HG03432 (cell line): ENCODE measurements at regions not wholly inside any gene's neighbourhood (a gene's known extent, or its start where the extent isn't known, plus 50 kb on each side); places are given as distances from the start of the nearest gene placed in this dataset.
"Not testable (repeated sequence)": the region's sequence is repeated elsewhere in the genome, so short reads cannot be mapped to it uniquely, and the experiment has no call there.

Source experiments
- ATAC-seq: cut with Tn5 transposase; IDR thresholded peaks from one replicate; pipeline ENCODE4 v1.9.1; 2021; ENCODE audit warnings: mild to moderate bottlenecking, moderate library complexity; ENCODE audit not compliant: unreplicated experiment

DNA sequence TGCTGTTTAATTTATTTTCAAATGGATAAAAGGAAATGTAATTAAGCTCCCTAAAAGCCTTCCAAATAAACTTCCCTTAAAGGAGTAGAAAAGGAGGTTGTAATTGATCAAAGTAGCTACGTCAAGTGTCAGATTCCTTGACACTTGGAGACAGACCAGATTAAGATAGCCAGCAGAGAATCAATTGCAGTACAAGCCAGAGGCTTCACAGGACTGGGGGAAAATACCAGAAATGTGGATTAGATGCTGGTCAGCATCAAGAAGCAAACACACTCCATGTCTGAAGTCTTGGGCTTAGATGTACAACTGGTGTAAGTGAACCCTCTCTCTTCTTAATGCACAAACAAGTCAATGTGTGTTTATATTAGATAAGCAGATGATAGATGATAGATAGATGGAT is 184.9 kb upstream of the TAS2R1 start:
- no peak for ATAC-seq

DNA sequence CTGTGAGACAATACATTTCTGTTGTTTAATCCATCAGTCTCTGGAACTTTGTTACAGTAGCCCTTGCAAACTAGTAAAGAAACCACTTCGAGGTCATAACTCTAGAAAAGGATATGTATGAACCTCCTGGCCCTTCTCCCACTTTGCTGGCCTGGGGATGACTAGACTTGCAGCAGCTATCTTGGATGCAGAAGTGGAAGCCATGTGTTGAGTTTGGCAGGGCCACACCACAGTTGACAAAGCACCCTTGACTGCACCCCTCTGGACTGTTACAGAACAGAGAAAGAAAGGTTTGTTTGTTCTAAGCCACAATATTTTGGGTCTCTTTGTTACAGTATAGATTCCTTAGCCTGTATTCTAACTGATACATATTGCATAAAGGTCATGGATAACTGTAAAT is 183.2 kb upstream of the TAS2R1 start:
- ATAC-seq: no peak

DNA sequence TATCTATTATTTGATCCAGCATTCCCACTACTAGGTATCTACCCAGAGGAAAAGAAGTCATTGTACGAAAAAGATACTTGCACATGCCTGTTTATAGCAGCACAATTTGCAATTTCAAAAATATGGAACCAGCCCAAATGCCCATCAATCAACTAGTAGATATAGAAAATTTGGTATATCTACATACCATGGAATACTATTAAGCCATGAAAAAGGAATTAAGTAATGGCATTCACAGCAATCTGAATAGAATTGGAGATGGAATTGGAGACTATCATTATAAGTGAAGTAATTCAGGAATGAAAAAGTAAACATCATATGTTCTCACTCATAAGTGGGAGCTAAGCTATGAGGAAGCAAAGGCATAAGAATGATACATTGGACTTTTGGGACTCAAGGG is 177.2 kb upstream of the TAS2R1 start:
- not testable (repeated sequence) for ATAC-seq

DNA sequence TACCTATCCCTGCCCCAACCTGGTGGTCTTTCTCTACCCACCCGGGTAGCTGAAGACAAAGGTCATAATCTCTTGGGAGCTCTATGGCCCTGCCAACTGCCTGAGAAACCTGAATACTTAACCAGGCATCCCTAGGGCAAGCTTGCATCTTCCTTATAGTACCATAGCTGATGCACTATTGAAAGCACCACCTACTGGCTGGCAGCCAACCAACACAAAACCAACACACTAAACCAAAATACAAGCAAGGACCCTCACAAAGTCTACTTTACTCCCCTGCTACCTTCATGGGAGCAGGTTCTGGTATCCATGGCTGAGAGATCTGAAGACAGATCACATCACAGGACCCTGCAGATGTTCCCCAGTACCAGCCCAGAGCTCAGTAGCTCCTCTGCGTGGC is 171.8 kb upstream of the TAS2R1 start:
- no peak for ATAC-seq

DNA sequence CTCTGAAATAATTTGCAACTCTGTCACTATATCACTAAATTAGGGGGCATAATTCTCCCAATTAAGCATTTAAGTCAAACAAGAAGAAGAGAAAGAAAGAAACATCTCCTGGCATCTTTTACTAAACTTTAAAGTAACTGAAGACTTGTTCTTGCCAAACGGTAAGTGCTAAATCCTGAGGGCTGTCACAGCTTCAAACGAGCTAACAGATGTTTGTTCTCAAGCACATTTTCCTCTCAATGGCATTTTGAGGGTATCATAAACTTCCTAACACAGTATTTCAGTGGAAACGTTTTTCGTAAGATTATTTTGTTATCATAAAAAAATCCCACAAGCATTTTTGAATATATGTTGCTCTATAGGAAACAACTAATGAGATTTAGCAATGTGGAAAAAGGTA is 169.5 kb upstream of the TAS2R1 start:
- no peak for ATAC-seq

DNA sequence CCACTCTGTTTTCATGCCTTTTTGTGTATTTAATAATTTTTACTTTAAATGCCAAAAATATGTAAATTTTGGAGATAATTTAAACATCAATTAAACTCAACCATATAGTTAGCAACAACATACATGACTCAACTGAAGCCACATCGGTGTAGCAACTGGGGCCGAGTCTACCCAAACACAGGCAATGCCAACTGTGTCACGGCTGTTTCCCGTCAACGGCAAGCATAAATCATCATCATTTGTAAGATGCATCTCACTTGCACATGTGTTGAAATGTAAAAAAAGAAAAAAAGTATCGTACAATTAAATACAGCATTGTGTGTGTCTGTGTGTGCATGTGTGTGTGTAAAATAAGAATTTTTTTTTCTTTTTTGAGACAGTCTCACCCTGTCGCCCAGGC is 160.1 kb upstream of the TAS2R1 start:
- no peak for ATAC-seq

DNA sequence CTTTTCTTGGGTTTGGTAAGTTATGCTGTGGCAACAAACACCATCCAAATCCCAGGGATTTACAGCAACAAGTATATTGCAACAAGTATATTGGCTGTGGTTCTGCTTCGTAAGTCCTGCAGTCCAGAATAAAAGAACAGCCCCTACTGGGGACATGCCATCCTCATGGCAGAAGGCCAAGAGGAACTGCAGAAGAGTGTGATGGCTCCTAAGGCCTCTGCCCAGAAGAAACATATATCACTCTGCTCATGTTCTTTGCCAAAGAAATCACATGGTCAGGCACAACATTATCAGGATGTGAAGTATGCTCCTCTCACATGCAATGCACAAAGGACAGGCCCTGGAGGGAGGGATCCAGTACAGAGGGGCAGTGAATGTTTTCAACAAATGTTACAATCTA is 159.6 kb upstream of the TAS2R1 start:
- ATAC-seq: no peak

DNA sequence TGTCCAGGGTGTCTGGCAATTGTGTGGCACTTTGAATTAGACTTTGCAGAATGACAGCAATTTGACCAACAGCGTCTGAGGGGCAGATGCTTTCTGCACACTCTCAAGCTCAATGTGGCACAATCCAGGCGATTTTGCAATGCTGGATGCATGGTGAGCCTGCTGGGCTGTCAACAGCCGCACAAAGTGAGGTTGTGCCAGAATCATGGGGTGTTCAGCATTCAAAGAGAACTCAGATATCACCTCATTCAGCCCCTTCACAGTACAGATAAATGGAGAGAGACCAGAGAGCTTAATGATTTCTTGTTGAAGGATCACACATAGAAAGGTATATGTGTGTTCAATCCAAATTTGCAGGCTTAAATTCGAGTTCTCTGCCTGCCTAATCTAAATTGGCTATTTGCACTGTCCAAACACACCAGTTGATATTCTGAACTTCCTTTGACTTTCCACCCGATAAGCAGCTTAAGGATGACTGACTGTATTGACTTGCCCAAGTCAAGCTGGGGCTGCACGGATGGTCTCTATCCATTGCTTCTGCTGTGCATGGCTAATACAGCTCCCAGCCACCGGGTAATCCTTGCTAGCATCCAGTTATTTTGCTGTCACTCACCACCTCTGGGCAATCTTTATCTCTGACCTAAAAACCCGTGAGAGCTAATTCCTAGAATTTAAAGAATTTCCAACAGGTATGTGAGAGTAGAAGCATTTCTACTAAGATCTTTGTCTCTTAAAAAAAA is 157.9 kb upstream of the TAS2R1 start:
- ATAC-seq: no peak

DNA sequence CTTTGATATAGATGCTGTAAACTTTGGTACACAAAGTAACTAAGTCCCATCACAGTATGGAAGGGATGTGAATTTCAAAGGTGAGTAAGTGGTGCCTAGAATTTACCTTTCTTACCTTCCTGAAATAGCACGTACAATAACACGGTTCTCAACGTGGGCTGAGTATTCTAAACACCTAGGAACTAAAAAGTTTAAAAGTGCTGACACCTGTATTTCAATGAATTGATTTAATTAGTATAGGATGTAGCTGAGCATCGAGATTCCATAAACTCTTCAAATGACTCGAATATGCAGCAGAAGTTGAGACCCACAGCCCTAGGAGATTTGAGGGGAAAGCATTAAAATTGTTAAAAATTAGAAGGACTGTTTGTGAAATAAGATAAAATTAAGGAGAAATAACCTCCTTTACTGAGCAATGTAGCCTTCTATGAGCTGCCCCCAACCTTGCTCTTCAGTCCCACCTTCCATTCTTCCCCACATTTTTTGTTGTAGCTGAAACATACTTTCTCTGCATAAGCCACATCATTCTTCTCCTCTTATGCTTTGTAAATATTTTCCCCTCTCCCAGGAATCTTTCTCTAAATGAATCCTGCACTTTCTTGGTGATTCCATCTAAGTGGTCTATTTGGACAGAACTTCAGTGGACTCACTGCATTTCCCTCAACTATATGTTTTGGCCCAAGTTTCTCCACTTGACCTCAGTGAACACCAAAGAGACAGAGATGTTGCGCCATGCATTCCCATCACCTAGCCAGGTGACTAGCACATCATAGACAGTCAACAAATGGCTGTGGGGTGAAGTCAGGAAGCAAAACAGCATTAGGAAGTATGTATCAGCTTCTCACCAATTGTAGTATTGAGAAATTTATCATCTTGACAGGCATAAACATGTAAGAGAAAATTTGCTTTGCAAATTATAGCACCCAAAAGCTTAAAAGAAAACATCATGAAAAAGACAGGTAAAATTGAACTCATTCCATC is 156.5 kb upstream of the TAS2R1 start:
- no peak for ATAC-seq

DNA sequence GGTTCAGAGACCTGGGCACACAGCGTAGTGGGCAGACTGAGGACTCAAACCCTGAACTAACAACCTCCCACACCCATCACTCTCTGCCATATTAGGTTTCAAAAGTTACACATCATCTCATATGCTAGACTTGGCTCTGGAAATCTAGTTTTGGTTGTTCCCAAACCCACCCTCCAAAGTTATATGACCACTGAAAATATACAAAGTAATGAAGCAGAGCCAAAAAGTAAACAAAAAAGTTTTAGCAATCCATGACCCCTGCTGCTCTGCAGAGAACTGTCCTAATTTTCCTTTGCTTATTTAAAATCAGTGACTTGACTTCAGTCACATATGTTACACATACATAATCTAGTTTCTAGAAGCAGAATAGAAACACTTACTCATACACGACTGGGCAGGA is 155.6 kb upstream of the TAS2R1 start:
- ATAC-seq: no peak

DNA sequence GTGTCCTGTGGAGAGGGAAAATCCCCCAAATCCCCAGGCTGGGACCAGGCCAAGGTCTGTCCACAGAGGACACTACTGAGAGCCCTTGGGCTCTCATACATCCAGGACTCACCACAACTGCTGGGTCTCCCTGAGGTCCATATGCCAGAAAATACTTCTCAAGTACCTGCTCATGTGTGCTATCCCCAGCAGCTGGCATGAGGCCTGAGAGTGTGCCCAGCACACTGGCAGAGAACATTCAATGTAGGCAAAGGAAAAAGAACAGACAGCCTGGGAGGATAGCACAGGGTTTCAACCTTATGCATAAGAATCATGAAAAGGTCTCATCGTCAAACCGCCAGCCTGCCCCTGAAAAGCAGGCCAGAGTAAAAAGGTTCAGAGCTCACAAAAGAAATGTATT is 154.1 kb upstream of the TAS2R1 start:
- no peak for ATAC-seq

DNA sequence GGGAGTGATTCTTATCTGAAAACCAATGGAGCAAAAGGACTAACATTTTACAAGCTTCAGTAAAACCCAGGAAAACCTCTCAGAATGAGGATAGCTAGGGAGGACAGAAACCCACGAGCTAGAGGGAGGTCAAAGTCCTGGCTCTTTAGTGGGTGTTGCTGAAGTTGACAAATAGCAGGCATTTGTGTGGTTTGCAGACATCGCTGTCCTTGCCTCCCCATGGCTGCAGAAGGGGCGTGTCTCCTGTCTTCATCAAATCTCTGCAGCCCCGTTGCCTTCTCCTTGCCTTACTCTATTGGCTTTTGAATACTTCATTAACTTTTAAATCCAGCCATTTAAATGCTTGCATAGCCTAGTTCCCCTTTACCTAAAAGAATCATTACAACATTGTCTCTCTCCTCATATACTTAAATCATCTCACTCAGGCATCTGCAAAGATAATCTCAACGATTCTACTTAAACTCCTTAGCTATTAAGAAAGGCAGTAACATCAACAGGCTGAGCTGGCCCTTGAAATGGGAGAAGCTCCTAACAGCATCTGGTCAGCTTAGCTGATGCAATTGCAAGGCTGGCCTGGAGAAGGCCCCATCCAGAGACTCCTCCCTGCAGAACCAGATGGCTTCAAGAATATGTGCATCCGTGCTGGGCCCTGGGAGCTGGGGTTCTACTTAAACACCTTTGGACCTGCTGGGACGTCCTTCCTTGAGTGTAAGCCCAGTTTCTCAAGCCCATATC is 152.8 kb upstream of the TAS2R1 start:
- ATAC-seq: no peak

DNA sequence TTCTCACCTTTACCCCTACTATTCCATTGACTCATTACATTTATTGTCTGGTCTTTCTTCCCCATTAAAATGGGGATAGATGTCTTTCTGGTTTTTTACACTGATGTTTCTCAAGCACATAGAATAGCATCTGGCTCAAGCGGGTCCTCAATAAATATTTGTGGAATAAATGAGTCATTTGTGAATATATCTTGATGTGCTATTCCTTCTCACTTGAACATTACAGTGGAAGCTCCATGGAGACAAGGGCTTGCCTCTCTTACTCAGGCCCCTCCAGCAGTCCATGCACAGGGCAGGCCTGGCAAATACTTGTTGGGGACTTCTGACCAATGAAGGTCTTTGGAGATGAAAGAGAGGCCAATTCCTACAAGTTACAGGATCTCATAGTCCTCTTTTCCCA is 151.7 kb upstream of the TAS2R1 start:
- no peak for ATAC-seq

DNA sequence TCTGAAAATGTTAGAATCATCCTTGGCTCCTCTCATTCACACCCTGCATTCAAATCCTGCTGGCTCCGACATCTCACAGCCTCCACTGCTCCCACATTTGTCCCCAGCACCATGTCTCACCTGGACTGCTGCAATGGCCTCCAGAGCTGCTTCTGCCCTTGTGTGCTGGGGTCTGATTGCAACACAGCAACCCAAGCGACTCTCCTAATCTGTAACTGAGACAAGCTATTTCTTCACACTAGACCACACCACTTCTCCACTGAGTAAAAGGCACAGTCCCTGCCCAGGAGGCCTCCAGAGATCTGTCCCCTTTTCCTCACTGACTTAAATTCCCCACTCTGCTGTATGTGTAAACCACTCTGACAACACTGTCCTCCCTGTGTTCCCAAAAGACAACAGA is 151.1 kb upstream of the TAS2R1 start:
- no peak for ATAC-seq

DNA sequence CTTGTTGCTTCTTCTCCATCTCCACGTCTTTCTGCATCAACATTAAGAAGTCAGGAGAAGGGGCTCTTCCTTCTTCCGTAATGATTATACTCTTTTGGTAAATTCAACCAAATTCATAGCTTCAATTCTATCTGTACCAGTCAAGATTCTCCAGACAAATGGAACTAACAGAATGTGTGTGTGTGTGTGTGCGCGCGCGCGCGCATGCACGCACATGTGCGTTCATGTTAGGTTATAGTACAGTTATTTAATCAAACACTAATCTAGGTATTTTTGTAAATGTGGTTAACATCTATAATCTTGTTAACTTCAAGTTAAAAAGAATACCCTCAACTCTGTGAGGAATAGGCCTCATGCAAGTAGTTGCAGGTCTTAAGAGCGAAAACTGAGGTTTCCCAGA is 150.3 kb upstream of the TAS2R1 start:
- no peak for ATAC-seq

DNA sequence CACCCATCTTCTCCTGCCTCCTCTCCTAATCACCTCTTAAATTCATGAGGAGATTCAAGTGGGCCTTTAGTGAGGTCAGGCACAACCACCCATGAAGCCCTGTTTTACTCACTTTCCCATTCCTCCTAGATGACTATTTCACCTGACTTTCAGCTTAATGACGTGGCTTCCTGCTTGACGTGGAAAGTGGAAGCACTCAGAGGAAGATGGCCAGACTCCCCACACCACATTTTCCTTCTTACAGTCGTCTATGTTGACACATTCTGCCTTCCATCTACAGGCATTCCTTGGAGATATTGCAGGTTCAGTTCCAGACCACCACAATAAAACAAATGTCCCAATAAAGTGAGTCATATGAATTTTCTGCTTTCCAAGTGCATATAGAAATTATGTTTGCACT is 146.4 kb upstream of the TAS2R1 start:
- ATAC-seq: no peak

DNA sequence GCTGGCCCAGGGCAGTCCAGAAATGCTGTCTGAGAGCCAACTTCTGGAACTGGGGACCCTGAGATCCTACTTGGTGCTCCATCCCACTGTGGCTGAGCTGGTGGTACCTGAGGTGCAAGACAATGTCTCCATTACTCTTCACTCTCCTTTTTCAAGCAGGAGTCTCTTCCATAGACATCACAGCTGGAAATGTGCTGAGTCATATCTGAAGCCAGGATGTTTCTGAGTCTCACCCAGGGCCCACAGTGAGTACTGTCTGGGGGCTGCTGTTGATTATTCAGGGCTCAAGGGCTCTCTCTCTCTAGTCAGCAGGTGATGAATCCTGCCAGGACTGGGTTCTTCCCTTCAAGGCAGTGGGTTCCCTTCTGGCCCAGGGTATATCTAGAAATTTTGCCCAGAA is 145.2 kb upstream of the TAS2R1 start:
- no peak for ATAC-seq

DNA sequence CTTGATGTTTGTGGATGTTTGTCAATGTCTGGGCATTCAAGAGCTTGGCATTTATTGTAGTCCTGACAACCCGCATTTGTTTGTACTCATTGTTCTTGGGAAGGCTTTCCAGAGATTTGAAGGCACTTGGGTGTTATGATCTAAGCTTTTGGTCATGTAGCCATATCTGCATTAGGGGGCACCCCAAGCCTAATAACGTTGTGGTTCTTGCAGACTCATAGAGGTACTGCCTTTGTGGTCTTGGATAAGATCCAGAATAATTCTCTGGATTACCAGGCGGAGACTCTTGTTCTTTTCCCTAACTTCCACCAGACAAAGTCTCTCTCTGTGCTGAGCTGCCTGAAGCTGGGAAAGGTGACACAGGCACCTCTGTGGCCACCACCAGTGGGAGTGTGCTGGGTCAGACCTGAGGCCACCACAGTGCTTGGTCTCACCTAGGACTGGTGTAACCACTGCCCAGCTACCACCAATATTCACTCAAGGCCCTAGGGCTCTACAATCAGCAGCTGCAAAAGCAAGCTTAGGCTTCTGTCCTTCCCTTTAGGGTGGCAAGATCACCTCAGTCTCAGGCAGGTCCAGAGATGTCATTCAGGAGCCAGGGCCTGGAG is 144.4 kb upstream of the TAS2R1 start:
- no peak for ATAC-seq

DNA sequence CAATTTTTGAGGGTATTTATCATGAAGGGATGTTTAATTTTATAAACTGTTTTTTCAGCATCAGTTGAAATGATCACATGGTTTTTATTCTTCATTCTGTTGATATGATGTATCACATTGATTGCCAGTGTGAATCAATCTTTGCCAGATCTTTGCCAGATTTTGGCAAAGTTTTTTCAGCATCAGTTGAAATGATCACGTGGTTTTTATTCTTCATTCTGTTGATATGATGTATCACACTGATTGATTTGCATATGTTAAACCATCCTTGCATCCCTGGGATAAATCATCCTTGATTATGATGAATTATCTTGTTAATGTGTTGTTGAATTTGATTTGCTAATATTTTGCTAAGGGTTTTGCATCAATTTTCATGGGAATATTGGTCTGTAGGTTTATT is 140.9 kb upstream of the TAS2R1 start:
- ATAC-seq: no peak

DNA sequence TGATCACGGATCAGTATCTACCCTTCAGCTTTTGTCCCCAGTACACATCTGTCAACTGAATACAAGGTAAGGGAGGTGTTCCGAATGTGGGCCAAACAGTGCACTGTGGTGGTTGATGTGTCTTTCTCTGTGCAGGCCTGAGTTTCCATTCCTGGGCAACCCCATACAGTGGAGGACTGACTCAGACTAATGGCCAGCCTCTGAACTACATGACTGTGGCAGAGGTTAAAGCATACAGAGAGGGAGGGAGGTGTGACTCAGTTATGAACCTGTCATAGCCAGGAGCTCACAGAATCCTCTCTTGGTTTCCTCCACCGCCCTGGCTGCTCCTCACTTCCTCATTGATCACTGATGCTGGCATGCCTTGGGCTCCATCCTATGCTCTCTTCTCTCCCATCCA is 136.4 kb upstream of the TAS2R1 start:
- no peak for ATAC-seq
